Retina (tissue), 1 donor: ENCODE measurements at regions not wholly inside any gene's neighbourhood (a gene's known extent, or its start where the extent isn't known, plus 50 kb on each side); places are given as distances from the start of the nearest gene placed in this dataset.
"Not testable (repeated sequence)": the region's sequence is repeated elsewhere in the genome, so short reads cannot be mapped to it uniquely, and the experiment has no call there.

Source experiments
- DNase-seq: peaks from one replicate; pipeline ENCODE4 v3.0.0-alpha.2; 2016

DNA sequence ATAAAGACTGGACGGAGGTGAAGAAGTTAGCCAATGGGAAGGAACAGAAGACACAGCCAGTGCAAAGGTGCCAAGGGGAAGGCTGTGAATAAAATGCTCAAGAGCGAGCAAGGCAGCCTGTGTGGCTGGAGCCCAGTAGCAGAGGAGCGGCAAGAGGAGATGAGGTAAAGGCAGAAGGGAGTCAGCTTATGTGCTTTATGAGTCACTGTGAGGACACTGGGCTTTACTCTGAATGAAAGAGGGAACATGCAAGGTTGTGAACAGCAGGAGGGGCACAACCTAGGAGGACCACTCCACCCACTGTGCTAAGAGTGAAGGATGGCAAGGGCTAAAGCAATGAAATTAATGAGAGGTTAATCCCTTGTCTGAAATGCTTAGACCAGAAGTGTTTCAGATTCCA, 129.0 kb upstream of the ODAD2 start:
- no peak for DNase-seq

DNA sequence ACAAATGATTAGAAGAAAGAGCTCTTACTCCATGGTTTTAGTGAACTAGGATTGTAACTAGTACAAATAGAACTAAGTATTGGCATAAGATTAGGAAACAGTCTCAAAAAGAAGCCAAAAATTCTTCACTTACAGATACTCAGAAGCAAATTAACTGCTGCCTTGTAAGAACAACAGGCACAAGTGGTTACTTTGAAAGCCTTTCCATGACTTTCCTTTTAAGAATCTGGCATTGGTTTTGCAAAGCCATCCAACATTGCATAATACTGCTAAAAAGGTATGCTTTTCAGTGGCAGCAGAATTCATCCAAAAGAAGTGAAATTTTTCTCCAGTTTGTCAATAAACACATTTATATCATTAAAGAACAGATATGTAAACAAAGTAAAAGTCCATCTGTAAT, 126.8 kb upstream of the ODAD2 start:
- DNase-seq, result no peak

DNA sequence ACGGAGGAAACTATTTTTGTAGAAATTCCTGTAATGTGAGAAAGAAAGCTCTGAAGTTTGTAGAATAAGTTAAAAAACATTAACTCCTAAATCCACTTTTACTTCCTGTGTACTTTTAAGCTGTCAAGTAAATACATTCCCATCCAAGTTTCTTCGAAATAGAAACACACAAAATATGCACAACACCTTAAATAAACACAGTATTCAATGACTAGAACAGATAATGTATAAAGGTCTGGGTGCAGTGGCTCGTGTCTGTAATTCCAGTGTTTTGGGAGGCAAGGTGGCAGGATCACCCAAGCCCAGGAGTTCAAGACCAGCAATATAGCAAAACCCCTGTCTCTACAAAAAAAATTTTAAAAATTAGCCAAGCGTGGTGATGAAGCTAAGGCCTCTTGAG, 121.9 kb upstream of the ODAD2 start:
- no peak for DNase-seq

DNA sequence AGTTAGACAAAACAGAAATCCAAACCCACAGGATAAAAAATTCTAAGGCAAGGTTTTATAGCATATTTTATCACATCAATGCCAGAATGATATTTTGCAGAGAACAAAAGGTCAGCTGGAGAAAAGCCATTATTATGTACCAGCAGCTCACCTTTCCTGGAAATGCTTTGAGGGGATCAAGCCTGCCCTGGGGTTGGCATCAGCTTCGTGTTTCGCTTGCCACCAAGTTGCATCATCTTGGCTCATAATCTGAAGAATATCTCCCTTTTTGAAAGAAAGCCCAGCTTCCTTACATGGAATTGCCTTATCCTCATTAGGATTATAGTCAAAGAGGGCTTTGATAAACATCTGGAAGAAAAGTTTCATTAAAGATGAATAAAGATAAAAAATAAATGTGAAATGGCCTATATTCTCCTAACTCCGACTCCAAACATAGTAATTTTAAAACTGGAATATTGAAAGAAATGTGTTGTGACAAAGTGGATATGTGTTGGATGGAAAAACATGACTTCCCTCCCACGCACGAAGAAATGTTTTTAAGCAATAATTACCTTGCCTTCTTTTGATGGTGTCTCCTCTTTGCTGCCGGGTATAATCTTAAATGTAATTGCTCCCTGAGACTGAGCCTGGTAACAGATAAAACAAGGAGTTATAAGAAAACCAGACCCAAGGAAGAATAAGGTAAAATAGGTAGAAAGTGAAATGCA, 121.3 kb upstream of the ODAD2 start:
- DNase-seq, result no peak

DNA sequence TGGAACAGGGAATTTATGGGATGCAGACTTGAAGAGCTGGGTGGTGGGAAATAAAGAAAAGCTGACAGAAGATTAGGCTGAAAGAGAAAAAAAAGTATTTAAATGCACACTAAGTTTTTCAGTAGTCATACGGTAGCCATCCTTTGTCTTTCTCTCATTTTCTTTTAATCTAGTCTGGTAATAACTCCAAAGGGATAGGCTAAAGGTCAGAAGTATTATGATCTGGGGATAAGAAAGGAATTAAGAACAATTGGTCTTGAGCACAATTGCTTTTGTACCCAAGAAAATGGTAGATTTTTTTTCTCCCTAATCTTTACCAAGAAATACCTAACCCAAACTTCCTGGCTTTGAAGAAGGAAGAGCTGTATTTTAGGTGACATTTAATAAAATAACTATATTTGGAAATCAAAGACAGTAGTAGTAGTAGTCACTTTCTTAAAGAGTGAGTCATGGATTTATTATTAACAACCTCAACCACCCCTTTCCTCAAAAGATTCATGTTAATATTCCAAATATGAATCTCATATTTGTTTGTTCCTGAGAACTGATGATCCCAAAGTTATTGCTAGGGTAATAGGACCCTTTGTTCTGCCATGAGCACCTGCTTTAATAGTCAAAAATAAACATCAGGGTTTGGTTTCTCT, 120.2 kb upstream of the ODAD2 start:
- no peak for DNase-seq

DNA sequence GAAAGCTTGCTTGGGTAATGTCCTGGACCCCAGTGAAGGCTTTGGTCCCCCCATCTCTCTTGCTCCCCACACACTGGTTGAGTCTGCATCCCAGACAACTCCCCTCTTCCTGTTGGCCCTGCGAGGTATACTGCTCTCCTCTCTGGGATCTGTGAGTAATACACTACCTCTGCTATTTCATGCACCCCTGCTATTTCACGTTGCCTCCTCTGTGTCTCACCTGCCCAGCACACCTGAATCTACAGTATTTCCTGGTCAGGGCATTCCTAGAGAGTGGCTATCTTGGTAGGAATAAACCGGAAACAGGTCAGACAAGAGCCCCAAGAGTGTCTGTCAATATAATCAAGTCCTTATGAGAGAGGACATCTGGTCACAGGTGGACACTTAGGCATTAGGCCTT, 114.3 kb upstream of the ODAD2 start:
- no peak for DNase-seq

DNA sequence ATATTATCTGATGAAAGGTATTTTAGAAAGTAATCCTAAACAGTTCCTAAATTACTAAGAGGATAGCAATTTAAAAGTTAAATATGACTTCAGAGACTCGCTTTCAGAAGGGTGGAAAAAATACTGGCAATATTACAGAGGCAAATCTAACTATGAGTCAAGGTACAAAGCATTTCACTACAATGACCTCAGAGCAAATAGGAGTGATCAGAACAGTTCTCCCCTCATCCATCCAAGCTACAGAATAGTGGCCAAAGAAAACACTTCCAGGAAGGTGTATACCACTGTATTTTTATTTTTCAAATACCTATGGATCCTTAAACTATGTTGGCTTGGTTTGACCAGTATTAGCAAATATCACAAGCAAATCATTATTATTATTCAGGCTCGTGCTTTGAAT, 112.8 kb upstream of the ODAD2 start:
- DNase-seq, result no peak

DNA sequence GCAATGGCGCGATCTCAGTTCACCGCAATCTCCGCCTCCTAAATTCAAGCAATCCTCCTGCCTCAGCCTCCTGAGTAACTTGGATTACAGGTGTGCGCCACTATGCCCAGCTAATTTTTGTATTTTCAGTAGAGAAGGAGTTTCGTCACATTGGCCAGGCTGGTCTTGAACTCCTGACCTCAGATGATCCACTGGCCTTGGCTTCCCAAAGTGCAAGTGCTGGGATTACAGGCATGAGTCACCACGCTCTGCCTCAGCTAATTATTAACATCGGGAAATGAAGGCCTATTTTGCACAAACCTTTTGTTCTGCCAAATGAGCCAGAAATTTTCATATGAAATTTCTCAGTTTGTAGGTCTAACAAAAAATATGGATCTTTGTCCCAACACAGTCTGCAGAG, 106.7 kb upstream of the ODAD2 start:
- DNase-seq, result no peak

DNA sequence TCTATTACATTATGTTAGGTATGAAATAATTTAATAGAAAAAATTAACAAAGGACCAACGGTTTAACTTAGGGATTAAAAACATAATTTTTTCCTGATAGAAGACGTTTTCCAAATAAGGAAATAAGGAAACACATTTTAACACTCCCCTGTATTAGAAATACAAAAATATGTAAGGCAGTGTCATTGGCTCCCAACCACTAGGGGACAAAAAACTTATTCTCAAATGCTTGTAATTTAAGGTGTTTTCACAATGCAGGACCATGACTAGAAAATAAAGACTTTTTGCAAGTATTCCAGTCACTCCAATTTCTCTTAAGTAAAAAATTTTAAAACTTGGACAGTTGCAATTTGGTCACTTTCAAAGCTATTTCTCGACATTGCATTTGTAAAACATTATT, 98.8 kb upstream of the ODAD2 start:
- DNase-seq, result no peak

DNA sequence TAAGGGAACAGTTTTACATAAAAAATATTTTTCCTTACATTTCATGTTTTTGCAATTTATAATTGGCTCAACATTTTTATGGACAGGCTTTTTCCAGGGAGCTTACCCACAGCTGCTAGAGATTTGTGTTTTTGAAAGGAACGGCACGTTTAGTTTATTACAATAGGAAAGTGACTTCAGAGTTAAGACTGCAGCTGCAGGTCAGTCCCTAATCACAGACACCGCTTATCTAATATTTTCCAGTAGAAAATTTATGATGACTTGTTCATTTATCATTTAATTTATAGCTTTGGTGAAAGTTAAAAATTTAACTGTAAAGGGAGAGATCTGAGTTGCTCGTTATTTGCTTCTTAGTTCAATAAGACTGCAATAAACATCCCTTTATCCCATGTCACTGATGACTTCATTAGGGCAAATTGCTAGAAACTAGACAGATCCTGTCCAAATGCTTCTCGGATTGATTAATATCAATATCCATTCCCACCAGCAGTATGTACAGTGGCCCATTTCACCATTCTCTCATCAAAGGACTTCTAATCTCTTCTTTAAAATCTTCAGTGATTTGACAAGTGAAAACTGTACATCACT, 97.0 kb upstream of the ODAD2 start:
- no peak for DNase-seq

DNA sequence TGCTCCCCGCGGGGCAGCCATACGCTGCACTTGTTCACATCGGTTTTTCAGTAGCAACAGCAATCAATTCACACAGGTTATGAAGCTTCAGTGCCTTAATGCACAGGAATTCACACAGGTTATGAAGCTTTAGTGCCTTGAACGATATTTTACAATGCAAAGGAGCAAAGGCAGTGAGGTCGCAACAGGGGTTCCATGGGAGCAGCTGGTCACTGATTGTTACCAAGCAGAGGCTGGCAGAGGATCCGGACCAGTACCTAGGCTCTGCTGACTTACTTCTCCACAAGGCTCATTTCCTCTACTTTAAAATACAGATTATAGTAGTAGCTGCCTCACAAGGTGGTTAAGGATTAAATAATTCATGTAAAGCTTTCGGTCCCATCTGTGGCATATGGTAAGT, 95.2 kb upstream of the ODAD2 start:
- peak; percentile 5 for DNase-seq

DNA sequence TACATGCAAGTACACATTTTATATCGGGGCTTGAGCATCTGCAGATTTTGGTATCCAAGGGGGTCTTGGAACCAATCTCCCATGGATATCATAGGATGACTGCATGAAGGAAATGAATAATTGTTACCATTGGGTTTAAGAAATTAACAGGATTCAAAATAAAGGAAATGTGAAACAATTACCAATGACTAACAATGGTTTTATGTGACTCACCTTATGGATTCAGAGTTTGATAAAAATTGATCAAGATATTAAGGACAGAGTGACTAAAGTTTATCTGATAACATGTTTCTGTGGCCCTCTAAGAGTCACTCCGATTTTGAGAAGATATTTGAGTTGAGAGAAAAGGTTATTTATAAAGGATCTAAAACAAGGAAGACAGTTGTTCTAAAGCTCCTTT, 93.0 kb upstream of the ODAD2 start:
- no peak for DNase-seq

DNA sequence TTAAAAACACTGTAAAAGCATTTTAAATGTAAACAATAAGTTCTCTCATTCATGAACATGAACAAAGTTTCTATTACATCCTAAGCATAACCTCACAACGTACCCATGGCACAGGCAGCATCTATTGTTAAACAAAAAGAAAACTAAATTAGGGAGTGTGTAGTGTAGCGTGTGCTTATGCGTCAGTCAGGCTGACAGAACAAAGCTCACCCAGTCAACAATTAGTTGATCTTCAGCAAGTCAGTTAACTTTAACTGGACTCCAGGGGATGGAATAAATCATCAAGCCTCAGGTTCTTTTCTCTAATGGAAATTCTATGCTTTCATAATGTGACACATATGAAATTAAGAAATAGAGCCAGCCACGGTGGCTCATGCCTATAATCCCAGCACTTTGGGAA, 91.6 kb upstream of the ODAD2 start:
- no peak for DNase-seq

DNA sequence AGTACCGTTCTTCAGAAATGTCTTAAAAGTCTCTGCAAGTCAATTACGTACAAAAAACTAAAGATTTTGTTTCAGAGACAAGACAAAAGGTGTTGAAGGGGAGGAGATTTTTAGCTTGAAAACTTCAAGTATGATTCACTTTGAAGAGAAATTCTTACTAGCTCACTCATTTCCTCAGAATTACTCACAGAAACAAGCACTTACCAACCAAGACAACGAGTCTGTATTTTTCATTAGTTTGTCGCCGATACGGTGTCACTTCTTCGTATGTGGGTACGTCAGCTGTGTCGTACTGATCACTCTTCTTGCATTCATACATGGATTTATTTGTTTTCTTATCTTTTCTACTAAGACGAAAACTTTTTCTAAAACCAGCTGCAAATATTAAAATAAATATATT, 90.6 kb upstream of the ODAD2 start:
- DNase-seq, result no peak

DNA sequence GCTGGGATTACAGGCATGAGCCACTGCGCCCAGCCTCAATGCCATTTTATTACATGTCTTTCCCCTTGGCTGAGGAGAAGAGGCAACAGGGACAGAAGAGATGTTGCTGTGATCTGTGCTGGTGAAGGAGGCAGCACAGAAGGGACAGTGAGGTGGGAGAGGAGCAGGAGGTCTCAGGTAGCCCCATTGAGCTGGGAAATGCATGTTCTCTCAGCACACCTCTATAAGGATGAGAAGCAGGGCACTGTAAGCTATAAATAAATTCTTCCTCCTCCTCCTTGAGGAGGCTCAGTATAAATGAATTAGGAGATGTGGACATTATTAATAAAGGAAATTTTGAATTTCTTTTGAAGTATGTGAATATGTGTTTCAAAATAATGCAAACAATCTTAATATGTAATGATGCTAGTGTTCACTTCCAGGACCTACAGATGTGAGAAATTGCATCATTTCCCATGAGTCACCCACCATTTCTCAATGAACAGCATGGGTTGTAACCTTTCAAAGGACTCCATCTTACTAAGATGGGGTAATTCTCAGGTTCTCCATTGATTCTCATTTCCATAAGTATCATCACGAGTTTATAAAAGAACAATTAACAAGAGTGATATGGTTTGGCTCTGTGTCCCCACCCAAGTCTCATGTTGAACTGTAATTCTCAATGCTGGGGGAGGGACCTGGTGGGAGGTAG, 88.9 kb upstream of the ODAD2 start:
- DNase-seq, result no peak

DNA sequence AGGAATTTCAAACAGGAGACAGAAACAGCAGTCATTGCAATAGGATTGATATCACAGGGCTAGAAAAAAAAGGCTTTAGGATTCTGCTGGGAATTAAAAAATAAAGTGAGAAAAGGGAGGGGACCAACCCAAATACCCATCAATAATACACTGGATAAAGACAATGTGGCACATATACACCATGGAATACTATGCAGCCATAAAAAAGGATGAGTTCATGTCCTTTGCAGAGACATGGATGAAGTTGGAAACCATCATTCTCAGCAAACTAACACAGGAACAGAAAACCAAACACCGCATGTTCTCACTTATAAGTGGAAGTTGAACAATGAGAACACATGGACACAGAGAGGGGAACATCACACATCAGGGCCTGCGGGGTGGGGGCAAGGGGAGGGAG, 86.9 kb upstream of the ODAD2 start:
- DNase-seq, result not testable (repeated sequence)

DNA sequence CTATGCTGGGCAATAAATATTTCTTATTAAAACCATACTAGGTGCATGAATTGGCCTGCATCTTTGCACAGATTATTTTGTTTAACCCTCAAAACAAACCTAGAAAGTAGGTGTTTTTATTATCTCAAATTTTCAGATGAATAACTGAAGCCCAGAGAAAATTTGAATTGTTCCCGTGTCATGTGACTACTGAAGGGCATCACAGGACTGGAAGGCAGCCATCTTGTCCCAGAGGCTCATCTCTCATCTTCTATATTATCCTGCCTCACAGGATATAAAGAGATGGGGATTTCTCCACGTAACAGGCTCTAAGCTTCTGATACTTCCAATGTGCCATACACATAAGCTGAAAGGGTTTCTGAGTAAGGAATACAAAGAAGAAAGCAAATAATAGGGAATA, 84.0 kb upstream of the ODAD2 start:
- DNase-seq, result no peak

DNA sequence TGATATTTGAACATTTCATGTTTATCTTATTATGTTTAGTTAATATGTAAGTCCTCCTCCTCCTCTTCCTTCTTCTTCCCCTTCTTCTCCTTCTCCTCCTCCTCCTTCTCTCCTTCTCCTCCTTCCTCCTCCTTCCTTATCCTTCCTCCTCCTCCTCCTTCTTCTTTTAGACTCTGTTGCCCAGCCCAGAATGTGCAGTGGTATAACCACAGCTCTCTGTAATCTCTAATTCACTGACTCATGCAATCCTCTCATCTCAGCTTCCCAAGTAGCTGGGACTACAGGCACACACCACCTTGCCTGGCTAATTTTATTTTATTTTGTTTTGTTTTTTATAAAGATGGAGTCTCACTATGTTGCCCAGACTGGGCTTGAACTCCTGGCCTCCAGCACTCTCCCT, 83.4 kb upstream of the ODAD2 start:
- DNase-seq, result no peak

DNA sequence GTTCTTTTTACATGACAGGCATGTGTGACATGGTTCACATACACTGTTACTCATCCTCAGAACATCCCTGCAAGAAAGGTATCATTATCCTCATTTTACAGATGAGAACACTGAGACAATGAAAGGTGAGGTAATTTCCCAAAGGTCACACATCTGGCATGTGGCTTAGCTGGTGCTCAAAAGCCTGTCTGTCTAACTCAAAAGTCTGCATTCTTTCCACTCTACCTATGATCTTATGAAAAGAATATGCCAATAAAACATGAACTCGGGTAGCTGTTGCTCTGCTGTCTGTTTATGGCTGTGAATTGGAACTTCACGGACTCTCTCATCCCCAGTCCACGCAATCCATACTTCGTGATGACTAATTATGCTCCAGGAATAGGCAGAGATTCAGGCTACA, 79.0 kb upstream of the ODAD2 start:
- DNase-seq, result no peak

DNA sequence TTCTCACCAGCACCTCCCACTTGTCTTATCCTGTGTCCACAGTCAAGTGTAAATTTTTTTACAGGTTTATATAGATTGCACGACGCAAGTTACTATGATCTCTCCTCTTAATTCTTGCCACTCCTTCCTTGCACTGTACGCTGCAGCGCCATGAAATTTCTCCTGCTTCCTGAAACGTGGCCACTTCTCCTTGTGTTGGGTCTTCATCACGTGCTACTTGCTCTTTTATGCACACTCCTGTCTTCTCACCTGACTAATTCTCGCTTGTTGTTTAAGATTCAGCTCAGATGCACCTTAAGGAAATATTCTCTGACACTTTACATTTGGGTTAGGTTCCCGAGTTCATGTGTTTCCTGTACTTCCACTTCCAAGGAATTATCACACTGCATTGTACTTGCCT, 76.5 kb upstream of the ODAD2 start:
- DNase-seq, result no peak

DNA sequence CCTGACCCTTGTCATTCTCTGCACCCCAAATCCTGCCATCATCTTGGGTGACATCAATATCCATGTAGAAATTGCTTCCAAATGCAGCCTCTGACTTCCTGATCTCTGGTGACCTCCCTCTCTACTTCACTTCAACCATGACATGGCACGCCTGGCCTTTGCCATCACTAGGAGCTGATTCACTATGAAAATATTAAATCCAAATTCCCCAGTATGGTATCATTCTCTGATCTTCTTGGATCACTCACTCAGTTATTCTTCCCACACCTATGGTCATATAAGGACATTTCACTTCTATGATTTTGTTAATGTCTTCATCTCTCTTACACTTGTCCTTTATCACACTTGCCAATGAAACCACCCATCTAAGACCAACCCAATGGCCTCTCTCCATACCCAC, 73.7 kb upstream of the ODAD2 start:
- DNase-seq, result no peak

DNA sequence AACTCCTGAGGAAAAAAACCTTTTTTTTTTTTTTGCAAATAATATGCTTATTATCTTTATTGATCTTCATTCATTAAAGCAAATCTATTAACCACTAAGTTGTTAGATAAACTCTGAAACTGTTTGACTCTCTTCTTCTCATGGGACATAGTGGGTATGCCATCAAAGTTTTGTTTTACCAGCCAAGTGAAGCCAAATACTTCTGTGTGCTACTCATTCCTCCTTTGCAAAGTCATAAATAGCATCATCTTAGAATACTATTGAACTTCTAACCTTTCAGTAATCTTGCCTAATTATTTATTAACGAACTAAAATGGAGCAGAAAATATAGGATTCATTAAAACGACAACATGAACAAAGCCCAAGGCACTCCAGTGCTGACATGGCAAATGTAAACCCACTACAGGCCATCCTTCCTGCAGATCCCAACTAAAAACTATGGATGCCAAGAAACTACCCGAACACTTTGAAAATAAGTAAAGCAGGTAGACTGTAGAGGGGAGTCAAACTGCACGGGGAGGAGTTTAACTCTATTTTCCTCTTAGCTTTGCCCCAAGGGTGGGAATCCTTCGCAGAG, 61.2 kb upstream of the ODAD2 start:
- no peak for DNase-seq

DNA sequence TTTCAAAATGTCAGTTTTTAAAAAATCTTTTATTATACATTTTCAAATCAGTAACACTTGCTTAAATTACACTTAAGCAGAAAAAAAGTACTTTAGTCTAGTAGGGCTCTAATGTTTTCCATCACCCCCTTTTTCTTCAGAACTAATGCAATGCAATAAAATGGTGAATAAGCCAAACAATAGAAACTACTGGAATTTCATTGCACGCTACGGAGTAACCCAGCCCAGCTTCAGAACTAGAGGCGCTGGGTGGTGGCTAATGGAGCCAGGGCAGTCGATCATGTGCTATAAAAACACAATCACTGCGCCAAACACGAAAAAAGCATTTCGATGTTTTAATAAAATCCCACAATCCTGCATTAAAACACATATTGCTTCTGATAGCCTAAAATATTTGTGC, 59.9 kb upstream of the ODAD2 start:
- no peak for DNase-seq
